NCI-H2029 treated with DMSO at 0.1 percent for 48 hours (cell line): ENCODE measurements at regions not wholly inside any gene's neighbourhood (a gene's known extent, or its start where the extent isn't known, plus 50 kb on each side); places are given as distances from the start of the nearest gene placed in this dataset.

ENCODE experiments used
- DNase-seq: peaks from one replicate; lab custom pipeline; 2025; lab: John Stamatoyannopoulos, UW

DNA sequence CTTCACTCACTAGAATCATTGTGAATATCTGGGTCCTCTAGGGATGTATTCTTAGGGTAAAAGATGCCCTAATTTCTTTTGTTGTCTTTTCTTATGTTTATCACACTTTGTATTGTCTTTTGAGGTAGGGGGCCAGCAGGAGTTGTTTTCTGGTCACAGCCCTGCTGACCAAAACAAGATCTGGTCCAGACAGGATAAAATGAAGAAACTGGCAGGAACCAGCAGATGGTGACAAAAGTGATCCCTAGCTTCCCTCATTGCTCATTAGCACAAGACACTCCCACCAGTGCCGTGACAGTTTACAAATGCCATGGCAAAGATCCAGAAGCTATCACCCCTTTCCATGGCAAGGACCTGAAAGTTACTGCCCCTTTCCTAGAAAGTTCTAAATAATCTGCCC lies 81.7 kb upstream of the CCDC85A start:
- no peak for DNase-seq

GRCh38 chr2:56102866-56103265 lies 80.9 kb upstream of the CCDC85A start:
- DNase-seq: no peak

DNA sequence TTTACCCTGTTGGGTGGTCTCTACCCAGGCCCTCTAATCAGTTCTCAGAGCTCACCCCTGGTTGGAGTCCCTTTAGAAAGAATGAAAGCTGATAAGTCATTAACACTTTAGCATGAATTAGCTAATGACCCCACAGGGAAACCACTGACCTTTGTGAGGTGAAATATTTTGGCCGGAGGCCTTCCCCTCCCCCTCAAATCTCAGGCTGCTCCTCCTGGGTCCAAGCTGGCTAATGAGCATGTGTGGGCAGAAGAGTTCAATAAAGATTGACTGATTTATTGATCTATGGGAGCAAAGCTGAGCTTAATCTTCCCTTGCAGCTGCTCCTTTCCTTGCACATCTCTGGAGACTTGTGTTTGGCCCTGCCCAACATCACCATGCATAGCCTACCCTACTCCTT lies 78.8 kb upstream of the CCDC85A start:
- DNase-seq: no peak

DNA sequence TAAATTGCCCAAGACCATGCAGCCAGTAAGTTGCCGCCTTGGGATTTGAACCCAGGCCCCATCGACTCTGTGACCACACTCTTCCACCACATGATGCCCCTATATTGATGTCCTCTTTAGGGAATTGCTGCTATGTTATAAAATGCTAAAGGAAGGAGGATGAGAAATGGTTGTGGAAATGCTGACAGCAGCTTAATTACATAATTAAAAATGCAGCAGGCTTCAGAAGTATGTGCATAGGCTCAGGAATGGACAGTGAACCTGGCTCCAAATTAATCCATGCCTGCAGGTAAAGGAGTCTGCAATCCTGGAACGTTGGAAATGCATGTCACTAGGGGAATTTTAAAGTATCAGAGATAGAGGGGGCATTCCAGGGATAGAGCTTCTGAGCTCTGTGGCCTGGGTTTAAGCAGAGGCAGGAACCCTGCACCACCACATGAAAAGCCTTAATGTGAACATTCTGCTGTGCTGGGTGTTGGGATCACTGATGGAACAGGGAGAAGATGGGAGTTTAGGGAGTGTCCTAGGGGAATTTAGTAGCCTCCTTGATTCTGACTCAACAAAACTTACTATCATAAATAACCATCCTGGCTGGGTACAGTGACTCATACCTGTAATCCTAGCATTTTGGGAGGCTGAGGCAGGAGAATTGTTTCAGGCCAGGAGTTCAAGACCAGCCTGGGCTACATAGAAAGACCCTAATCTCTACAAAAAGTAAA lies 76.1 kb upstream of the CCDC85A start:
- no peak for DNase-seq

DNA sequence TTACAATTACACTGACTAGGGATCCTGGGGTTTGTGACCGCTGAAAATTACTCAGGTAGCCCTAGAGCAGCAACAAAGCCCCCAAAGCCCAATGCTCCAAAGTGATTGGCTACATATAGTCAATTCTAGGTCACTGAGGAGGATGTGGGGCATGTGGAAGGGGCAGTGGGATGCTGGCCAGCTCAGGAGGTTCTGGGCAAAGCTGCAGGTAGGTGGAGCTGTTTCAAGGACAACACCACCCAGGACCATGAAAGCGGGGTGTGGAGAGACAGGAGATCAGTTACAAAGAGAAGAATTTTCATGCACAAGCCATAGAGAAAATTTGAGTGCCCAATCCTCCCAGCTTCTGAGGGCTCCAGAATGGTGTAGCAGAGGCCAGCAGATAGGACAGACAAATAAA lies 75.0 kb upstream of the CCDC85A start:
- DNase-seq: no peak

DNA sequence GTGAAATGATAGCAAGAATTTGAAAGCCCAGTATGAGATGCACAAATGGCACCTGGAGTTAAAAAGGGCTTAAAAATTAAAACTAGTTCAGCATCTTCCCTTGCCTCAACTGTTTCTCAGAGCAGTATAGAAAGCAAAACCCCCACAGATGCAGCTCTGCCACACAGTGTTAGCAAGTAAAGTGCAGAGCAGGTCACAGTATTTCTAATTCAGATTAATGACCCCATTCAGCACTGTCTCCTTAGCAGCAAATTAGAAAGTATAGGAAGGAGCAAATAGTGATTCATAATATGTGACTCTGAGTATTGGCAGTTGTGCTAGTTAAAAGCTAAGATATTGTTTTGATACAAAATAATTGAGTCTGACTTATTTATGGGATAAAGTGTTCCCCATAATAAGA lies 73.8 kb upstream of the CCDC85A start:
- no peak for DNase-seq

DNA sequence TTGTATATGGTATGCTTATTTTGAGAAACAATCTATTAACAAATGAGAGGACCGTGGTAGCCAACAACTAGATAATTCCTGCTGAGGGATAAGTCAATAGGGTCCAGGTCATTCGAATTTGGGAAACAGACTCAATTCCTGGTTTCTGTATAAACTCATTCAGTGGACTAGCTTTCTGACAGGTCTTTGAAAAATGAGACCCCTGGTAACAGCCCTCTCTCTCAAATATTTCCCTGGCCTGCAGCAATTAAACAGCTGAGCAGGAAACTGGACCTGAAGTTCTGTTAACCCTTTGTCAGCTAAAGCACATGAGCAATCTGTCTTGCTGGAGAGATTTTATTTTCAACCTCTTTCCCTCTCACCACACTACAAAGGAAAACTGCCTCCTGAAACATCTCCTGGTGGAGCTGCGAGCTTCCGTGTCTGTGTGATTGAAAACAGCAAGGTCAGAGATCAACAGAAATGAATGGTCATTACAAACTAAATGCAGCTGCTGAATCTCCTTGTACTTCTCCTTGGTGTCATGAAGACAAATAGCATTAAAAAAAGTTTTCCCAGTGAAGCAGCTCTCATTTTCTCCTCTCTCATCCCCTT lies 70.3 kb upstream of the CCDC85A start:
- DNase-seq: no peak

- no peak for DNase-seq
These were observed 66.0 kb upstream of the CCDC85A start for GRCh38 chr2:56117764-56118163.

DNA sequence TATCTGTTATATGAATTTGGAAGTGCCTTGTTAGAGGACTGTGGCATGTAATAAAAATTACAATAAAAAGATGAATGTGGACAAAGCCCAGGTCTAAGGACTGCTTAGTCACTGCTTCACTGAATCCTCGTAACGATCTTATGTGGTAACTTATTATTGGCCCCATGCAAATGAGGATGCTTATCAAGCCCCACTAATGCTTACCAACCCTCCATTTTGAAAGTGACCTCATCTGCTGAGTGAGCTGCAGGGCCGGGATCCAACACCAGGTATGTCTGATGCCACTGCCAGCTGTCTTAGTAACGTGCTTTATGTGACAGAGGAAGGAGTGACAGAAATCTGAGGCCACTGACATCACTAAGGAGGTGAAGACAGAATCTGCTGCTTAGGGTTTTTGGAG lies 65.3 kb upstream of the CCDC85A start:
- DNase-seq: no peak

- DNase-seq: no peak
These were observed 61.8 kb upstream of the CCDC85A start for GRCh38 chr2:56121995-56122394.

GRCh38 chr2:56123538-56123937 lies 60.3 kb upstream of the CCDC85A start:
- no peak for DNase-seq

- DNase-seq: no peak
These were observed 56.8 kb upstream of the CCDC85A start for GRCh38 chr2:56127010-56127409.

GRCh38 chr2:56127463-56128152 lies 56.2 kb upstream of the CCDC85A start:
- peak; percentile 58 for DNase-seq

GRCh38 chr2:56128235-56128634 lies 55.6 kb upstream of the CCDC85A start:
- DNase-seq: no peak

- no peak for DNase-seq
These were observed 53.2 kb upstream of the CCDC85A start for GRCh38 chr2:56130463-56131070.

DNA sequence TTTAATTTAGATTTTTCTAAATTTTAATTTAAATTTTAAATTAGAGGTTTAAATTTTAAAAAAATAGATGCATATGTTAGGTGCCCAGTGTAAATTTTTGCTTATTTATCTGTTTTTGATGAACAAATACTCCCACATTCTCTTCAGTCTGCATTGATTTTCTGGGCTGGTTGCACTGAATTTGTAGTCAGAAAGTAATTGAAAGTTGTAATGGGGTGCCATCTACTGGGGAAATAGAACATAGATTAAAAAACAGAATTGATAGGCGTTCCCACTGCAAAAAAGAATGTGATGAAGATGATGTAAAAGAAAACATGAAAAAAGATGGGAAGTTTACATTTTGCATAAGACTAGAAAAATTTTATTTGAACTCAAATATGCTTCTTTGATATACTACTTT lies 51.7 kb upstream of the CCDC85A start:
- DNase-seq: peak; percentile 11

- DNase-seq: no peak
These were observed 50.3 kb upstream of the CCDC85A start for GRCh38 chr2:56133441-56133840.

- DNase-seq: no peak
These were observed 49.7 kb upstream of the CCDC85A start for GRCh38 chr2:56133931-56134629.
